ENCODE measurements at regions not wholly inside any gene's neighbourhood (a gene's known extent, or its start where the extent isn't known, plus 50 kb on each side); places are given as distances from the start of the nearest gene placed in this dataset.

DNA sequence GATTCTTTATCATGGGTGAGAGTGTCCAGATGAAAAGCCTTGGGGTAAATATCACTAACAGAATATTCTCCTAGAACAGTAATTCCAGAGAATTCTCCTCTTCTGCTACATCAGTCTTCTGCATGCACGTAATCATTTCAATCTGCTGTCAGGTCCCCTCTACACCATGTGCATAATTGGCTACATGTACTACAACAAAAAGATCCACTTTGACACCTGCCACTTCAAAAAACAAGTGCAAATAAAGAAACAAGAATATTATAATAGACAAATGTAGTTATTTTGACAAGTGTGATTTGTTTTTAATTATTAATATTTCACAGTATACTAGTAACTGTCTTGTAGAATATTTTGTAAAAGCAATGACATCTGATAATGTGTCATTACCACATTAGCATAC, 154.2 kb downstream of the SAMD5 start:
- no peak for TF ChIP-seq CTCF (IDR thresholded peaks at IDR 0.05)
- TF ChIP-seq ZFX (IDR thresholded peaks at IDR 0.05; ENCODE audit: borderline replicate concordance) = no peak
